ENCODE measurements at regions not wholly inside any gene's neighbourhood (a gene's known extent, or its start where the extent isn't known, plus 50 kb on each side); places are given as distances from the start of the nearest gene placed in this dataset.

GRCh38 chr12:126355346-126355745, 1290.1 kb downstream of the AACS start:
- Histone ChIP-seq H3K9me2 (ENCODE audit: insufficient read depth) (no peaks in the 10 kb centered on the region), H3K4me3 (no peak overlapping the region), H4K20me1 (ENCODE audit: insufficient read depth) (no peaks in the 10 kb centered on the region), H3F3A (ENCODE audit: insufficient read depth) (no peaks in the 10 kb centered on the region), H2AFZ (no peak overlapping the region), H3K4me1 (ENCODE audit: insufficient read depth) (no peaks in the 10 kb centered on the region), H3K9ac (no peak overlapping the region), H3K79me2 (ENCODE audit: insufficient read depth) (no peaks in the 10 kb centered on the region), H3K27ac (no peak overlapping the region), H3K9me3 (ENCODE audit: low read depth) (no peaks in the 10 kb centered on the region), H3K27me3 (replicated peaks; ENCODE audit: insufficient read depth) (no peaks in the 10 kb centered on the region), H3K4me2 (ENCODE audit: unreplicated experiment) (no peak overlapping the region), H3K36me3 (ENCODE audit: low read depth) (no peaks in the 10 kb centered on the region)
- TF ChIP-seq EZH2 (IDR thresholded peaks at IDR 0.05; ENCODE audit: insufficient read depth, poor library complexity, severe bottlenecking) (no peak), EZH2phosphoT487 (IDR thresholded peaks at IDR 0.05; ENCODE audit: insufficient read depth, low read depth) (no peak)
- WGBS, 2 experiments (ENCODE audit: low coverage in 1 of 2, low lambda C conversion rate in 2 of 2, missing lambda C conversion rate in 2 of 2): 8 to 11% methylated on average over 2 of the region's 2 CpGs
- no peak for DNase-seq
- in situ Hi-C loops (cut with MboI): no loop called here

DNA sequence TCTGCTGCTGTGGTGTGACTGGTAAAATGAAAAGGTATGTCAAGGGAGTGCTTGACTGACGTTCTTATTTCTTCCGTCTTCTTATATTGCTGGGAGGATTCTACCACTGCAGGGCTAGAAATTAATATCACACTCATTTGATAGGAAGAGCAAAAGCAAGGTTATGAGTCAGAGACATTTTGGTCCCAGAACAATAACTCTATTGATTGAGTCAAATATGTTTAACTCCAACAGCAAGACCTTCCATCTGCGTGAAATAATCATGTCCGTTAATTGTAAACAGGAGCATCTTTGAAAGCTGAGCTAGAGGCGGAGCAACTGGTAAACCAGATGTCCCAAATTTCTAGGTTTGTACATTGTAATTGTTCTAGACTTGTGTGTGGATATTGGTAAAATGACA, 1293.6 kb downstream of the AACS start:
- Histone ChIP-seq H4K20me1 (ENCODE audit: insufficient read depth) (no peaks in the 10 kb centered on the region), H3K4me3 (no peak overlapping the region), H3K9me3 (ENCODE audit: low read depth) (no peaks in the 10 kb centered on the region), H3K9ac (no peak overlapping the region), H3K27ac (no peak overlapping the region), H3K9me2 (ENCODE audit: insufficient read depth) (no peaks in the 10 kb centered on the region), H3K4me1 (ENCODE audit: insufficient read depth) (no peaks in the 10 kb centered on the region), H3K79me2 (ENCODE audit: insufficient read depth) (no peaks in the 10 kb centered on the region), H3F3A (ENCODE audit: insufficient read depth) (no peaks in the 10 kb centered on the region), H3K4me2 (ENCODE audit: unreplicated experiment) (no peak overlapping the region), H3K36me3 (ENCODE audit: low read depth) (no peaks in the 10 kb centered on the region), H3K27me3 (replicated peaks; ENCODE audit: insufficient read depth) (no peaks in the 10 kb centered on the region), H2AFZ (no peak overlapping the region)
- TF ChIP-seq EZH2 (IDR thresholded peaks at IDR 0.05; ENCODE audit: insufficient read depth, poor library complexity, severe bottlenecking) (no peak), EZH2phosphoT487 (IDR thresholded peaks at IDR 0.05; ENCODE audit: insufficient read depth, low read depth) (no peak)
- WGBS, 2 experiments (ENCODE audit: low coverage in 1 of 2, low lambda C conversion rate in 2 of 2, missing lambda C conversion rate in 2 of 2): 2 to 3% methylated on average over 5 of the region's 5 CpGs
- DNase-seq: no peak
- in situ Hi-C loops (cut with MboI): no loop called here

- TF ChIP-seq EZH2 (IDR thresholded peaks at IDR 0.05; ENCODE audit: insufficient read depth, poor library complexity, severe bottlenecking) (no peak), EZH2phosphoT487 (IDR thresholded peaks at IDR 0.05; ENCODE audit: insufficient read depth, low read depth) (no peak)
- WGBS, 2 experiments (ENCODE audit: low coverage in 1 of 2, low lambda C conversion rate in 2 of 2, missing lambda C conversion rate in 2 of 2): 2 to 6% methylated on average over 3 of the region's 3 CpGs
These were observed 1294.0 kb downstream of the AACS start for GRCh38 chr12:126359216-126359615.

GRCh38 chr12:126361804-126362203, 1296.6 kb downstream of the AACS start:
- in situ Hi-C loops (cut with MboI): no loop called here
- 26 to 35% methylated on average over 3 of the region's 3 CpGs for WGBS, 2 experiments (ENCODE audit: low coverage in 1 of 2, low lambda C conversion rate in 2 of 2, missing lambda C conversion rate in 2 of 2)

More at GRCh38 chr12:126359216-126359615, 1294.0 kb downstream of the AACS start:
- in situ Hi-C loops (cut with MboI): no loop called here
- H3K79me2 ChIP-seq (ENCODE audit: insufficient read depth): no peaks in the 10 kb centered on the region
- no peak for DNase-seq
- H2AFZ ChIP-seq: no peak overlapping the region
- no peaks in the 10 kb centered on the region for H3F3A ChIP-seq (ENCODE audit: insufficient read depth)
- no peak overlapping the region for H3K4me3 ChIP-seq
- no peaks in the 10 kb centered on the region for H3K27me3 ChIP-seq (replicated peaks; ENCODE audit: insufficient read depth)
- H4K20me1 ChIP-seq (ENCODE audit: insufficient read depth): no peaks in the 10 kb centered on the region
- H3K9me2 ChIP-seq (ENCODE audit: insufficient read depth): no peaks in the 10 kb centered on the region
- H3K27ac ChIP-seq: no peak overlapping the region
- no peaks in the 10 kb centered on the region for H3K9me3 ChIP-seq (ENCODE audit: low read depth)
- no peak overlapping the region for H3K4me2 ChIP-seq (ENCODE audit: unreplicated experiment)
- H3K36me3 ChIP-seq (ENCODE audit: low read depth): no peaks in the 10 kb centered on the region
- no peaks in the 10 kb centered on the region for H3K4me1 ChIP-seq (ENCODE audit: insufficient read depth)
- H3K9ac ChIP-seq: no peak overlapping the region

GRCh38 chr12:126362493-126362892, 1297.3 kb downstream of the AACS start:
- H3K4me3 ChIP-seq: no peak overlapping the region
- H3K79me2 ChIP-seq (ENCODE audit: insufficient read depth): no peaks in the 10 kb centered on the region
- no peak overlapping the region for H3K27ac ChIP-seq
- no peaks in the 10 kb centered on the region for H3K9me3 ChIP-seq (ENCODE audit: low read depth)
- H3K27me3 ChIP-seq (replicated peaks; ENCODE audit: insufficient read depth): no peaks in the 10 kb centered on the region
- H3K9me2 ChIP-seq (ENCODE audit: insufficient read depth): no peaks in the 10 kb centered on the region
- no peaks in the 10 kb centered on the region for H3K36me3 ChIP-seq (ENCODE audit: low read depth)
- TF ChIP-seq EZH2 (IDR thresholded peaks at IDR 0.05; ENCODE audit: insufficient read depth, poor library complexity, severe bottlenecking) (no peak), EZH2phosphoT487 (IDR thresholded peaks at IDR 0.05; ENCODE audit: insufficient read depth, low read depth) (no peak)
- in situ Hi-C loops (cut with MboI): no loop called here
- DNase-seq: no peak
- WGBS, 2 experiments (ENCODE audit: low coverage in 1 of 2, low lambda C conversion rate in 2 of 2, missing lambda C conversion rate in 2 of 2): 21 to 25% methylated on average over 5 of the region's 5 CpGs
- H3K4me1 ChIP-seq (ENCODE audit: insufficient read depth): no peaks in the 10 kb centered on the region
- H3K9ac ChIP-seq: no peak overlapping the region
- no peaks in the 10 kb centered on the region for H4K20me1 ChIP-seq (ENCODE audit: insufficient read depth)
- no peaks in the 10 kb centered on the region for H3F3A ChIP-seq (ENCODE audit: insufficient read depth)
- no peak overlapping the region for H2AFZ ChIP-seq
- H3K4me2 ChIP-seq (ENCODE audit: unreplicated experiment): no peak overlapping the region

More at GRCh38 chr12:126361804-126362203, 1296.6 kb downstream of the AACS start:
- no peaks in the 10 kb centered on the region for H4K20me1 ChIP-seq (ENCODE audit: insufficient read depth)
- H3K79me2 ChIP-seq (ENCODE audit: insufficient read depth): no peaks in the 10 kb centered on the region
- H3K27me3 ChIP-seq (replicated peaks; ENCODE audit: insufficient read depth): no peaks in the 10 kb centered on the region
- H3K27ac ChIP-seq: no peak overlapping the region
- no peaks in the 10 kb centered on the region for H3K4me1 ChIP-seq (ENCODE audit: insufficient read depth)
- no peaks in the 10 kb centered on the region for H3F3A ChIP-seq (ENCODE audit: insufficient read depth)
- H2AFZ ChIP-seq: no peak overlapping the region
- no peak overlapping the region for H3K4me2 ChIP-seq (ENCODE audit: unreplicated experiment)
- no peaks in the 10 kb centered on the region for H3K9me3 ChIP-seq (ENCODE audit: low read depth)
- TF ChIP-seq EZH2phosphoT487 (IDR thresholded peaks at IDR 0.05; ENCODE audit: insufficient read depth, low read depth) (no peak), EZH2 (IDR thresholded peaks at IDR 0.05; ENCODE audit: insufficient read depth, poor library complexity, severe bottlenecking) (no peak)
- H3K36me3 ChIP-seq (ENCODE audit: low read depth): no peaks in the 10 kb centered on the region
- no peak overlapping the region for H3K4me3 ChIP-seq
- no peaks in the 10 kb centered on the region for H3K9me2 ChIP-seq (ENCODE audit: insufficient read depth)
- DNase-seq: no peak
- H3K9ac ChIP-seq: no peak overlapping the region

Measured in GM23248 (cell line).